ENCODE measurements at regions not wholly inside any gene's neighbourhood (a gene's known extent, or its start where the extent isn't known, plus 50 kb on each side); places are given as distances from the start of the nearest gene placed in this dataset.
"Not testable (repeated sequence)": the region's sequence is repeated elsewhere in the genome, so short reads cannot be mapped to it uniquely, and the experiment has no call there.

GRCh38 chr5:63555874-63556273 lies 406.4 kb downstream of the HTR1A start:
- DNase-seq (ENCODE audit: low read depth): no peak

GRCh38 chr5:63554191-63554590 lies 408.1 kb downstream of the HTR1A start:
- no peak for DNase-seq (ENCODE audit: low read depth)

GRCh38 chr5:63553073-63553472 lies 409.2 kb downstream of the HTR1A start:
- no peak for DNase-seq (ENCODE audit: low read depth)

DNA sequence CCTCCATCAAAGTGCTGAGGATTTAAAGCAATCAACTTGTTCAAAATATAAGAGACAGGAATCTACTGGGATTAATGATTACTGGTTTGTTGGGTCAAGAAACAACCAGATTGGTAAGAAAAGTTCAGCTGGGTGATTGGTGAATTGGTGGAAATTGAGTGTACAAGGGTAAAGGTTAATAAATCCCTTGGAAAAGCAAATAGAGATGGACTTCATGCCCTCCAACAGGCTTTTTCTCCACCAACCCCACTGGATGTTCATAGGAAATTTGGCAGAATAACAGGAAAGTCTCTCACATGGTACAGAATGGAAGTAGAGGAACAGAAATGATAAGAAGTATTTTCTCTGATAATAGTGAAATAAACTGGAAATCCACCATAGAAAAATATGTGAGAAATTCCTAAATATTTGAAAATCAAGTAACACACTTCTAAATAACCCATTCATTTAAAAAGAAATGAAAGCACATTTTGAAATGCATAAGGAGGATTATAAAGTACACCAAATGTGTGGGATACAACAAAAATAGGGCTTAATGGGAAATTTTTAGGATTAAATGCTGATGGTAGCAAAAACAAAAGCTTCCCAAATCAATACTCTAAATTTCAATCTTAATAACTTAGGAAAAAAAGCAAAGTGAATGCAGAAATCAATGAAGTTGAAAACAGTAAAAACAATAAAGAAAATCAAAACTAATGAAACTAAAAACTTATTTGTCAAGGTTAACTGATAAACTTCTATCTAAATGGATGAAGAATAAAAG lies 426.2 kb downstream of the HTR1A start:
- DNase-seq (ENCODE audit: low read depth): no peak

- DNase-seq (ENCODE audit: low read depth): no peak
These were observed 438.0 kb downstream of the HTR1A start for GRCh38 chr5:63524281-63524680.

GRCh38 chr5:63516006-63516405 lies 446.2 kb downstream of the HTR1A start:
- DNase-seq (ENCODE audit: low read depth): no peak

DNA sequence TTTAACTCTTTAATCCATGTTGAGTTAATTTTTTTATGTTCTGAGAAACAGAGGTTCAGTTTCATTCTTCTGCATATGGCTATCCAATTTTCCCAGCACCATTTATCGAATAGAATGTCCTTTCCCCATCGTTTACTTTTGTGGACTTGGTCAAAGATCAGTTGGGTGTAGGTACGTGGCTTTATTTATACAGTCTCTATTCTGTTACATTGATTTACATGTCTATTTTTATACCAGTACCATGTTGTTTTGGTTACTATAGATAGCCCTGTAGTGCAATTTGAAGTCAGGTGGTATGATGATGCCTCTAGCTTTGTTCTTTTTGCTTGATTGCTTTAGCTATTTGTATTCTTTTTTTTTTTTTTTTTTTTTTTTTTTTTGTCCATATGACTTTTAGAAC lies 462.0 kb downstream of the HTR1A start:
- no peak for DNase-seq (ENCODE audit: low read depth)

- no peak for DNase-seq (ENCODE audit: low read depth)
These were observed 467.0 kb downstream of the HTR1A start for GRCh38 chr5:63495225-63495624.

- no peak for DNase-seq (ENCODE audit: low read depth)
These were observed 478.9 kb downstream of the HTR1A start for GRCh38 chr5:63483338-63483737.

DNA sequence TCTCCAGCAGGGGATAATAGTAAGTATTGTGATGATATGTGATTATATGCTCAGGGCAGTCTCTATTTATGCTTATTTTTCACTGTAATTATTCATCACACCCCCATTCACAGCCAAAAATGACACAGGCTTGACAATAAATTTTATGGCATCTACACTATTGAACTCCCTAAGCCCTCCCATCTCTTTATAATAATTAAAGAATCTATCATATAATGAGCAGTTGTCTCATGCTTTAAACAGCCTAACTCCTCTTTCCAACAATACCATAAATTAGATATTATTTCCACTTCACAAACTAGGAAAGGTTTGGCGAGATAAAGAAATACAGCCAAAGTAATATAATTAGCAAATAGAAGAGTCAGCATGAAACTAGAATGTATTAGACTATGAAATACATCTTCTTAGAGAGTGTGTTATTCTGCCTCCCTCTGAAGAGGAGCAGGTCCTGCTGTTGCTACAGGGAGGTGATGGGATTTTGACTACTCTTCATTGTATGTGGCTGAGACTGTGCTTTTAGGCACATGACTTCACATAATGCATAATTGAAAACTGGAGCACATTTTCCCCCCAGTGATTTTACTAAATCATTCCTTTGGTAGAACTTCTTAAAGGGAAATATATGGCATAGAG lies 488.8 kb downstream of the HTR1A start:
- DNase-seq (ENCODE audit: low read depth): no peak

DNA sequence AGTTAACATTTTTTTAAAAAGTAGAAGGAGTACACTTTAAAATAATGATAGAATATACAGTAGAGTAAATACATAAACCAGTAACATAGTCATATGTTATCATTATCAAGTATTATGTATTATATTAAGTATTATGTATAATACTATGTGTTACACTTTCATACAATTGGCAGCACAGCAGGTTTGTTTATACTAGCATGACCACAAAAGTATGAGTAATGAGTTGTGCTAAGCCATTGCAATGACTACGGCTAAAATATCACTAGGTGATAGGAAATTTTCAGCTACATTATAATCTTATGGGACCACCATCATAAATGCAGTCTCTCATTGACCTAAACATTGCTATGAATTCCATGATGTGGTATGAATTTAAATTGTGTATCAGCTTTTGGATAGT lies 506.0 kb downstream of the HTR1A start:
- DNase-seq (ENCODE audit: low read depth): no peak

DNA sequence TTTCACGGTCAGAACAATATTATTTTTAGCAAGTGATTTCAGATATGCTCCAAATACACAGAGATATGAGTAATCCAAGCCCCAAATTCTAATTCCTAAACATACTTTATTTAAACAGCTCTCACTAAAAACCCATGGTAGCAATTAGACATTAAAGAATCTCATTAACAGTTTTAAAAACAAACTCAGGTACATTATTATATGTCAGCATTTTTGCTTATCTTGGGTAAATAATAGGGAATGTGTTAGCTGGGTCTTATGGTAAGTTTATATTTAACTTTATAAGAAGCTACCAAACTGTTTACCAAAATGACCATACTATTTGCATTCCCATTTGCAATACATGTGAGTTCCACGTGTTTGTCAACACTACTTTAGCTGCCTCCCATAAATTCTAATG lies 511.1 kb downstream of the HTR1A start:
- DNase-seq (ENCODE audit: low read depth): no peak

GRCh38 chr5:63439537-63439936 lies 522.7 kb downstream of the HTR1A start:
- no peak for DNase-seq (ENCODE audit: low read depth)

DNA sequence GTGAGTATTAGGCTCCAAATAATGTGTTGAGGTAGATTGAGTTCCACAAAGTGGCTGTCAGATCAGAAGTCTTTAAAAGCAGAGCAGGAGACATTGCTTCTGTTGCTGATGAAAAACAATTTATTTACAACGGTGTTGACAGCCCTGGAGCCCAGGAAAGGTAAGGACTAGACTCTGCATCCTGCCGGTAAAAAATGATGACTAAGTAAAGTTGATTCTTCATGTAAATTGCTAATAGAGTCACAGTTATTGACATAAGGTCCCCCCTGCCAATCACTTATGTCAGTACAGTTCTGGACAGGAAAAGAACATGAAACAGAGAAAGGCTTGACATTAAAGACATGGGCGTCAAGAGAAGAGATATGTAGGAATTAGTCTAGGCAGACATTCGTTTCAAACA lies 552.5 kb downstream of the HTR1A start:
- no peak for DNase-seq (ENCODE audit: low read depth)

DNA sequence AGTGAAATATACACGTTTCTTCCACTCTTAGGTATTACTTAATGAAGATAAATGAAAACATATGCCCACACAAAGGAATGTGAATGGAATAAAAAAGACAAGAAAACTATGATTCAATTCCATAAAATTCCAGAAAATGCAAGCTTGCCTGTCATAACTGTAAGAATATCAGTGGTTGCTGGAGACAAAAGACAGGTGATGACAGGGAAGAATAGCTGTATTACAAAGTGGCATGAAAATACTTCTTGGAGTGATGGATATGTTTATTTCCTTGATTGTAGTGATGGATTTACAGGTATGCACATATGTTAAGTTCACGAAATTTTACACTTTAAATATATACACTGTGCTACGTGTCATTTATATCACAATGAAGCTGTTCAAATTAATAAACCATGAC lies 553.3 kb downstream of the HTR1A start:
- no peak for DNase-seq (ENCODE audit: low read depth)

DNA sequence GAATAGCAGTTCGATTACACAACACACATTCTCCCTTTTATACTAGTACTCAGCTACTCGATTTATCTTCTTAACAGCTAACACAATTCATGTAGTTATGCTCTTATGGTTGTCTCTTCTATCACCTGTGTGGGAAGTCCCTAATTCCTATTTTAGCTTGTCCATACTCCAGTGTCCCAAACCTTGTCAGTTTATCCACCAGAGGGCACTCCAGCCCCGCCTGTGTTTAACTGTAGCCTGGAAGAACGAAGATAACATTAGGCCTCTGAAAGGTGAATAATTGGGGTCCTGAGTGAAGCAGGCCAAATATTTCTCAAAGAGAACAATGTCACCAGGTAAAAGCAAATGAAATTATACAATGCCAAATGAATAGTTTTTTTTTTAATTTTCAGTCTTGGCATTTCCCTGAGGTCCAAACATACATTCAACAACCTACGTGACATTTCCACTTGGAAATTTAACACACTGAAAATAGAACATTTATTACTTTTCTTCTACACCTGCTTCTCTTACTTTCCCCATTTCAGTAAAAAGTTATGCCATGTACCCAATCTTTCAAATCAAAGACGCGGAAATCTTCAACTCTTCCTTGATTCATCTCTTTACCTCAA lies 560.7 kb downstream of the HTR1A start:
- DNase-seq (ENCODE audit: low read depth): peak; percentile 16

DNA sequence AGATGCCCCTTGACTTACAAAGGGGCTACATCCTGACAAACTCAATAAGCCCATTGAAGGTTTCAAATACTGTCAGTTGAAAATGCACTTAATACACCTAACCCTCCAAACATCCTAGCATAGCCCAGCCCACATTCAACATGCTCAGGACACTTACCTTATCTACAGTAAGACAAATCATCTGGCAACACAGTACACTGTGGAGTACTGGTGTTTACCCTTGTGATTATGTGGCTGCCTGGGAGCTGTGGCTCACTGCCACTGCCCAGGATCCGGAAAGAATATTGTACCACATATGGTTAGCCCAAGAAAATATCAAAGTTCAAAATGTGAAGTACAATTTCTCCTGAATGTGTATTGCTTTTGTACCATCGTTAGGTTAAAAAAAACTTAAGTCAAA lies 562.2 kb downstream of the HTR1A start:
- no peak for DNase-seq (ENCODE audit: low read depth)

DNA sequence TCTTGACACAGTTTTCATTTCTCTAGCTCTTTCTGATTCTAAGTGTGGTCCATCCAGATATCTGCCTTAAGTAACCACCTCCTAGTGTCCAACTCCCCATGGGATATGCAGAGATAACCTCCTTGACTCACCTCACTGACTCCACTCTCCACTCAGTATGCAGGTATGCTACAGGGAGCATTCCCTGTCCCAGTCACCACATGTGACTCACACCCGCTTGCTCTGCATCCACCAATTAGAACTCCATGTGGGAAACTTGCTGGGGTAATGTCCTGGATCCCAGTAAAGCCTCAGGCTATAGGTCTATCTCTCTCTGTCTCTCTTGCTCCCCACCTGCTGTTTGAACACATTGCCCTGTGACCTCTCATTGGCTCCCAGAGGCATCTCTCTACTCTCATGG lies 563.9 kb downstream of the HTR1A start:
- DNase-seq (ENCODE audit: low read depth): no peak

DNA sequence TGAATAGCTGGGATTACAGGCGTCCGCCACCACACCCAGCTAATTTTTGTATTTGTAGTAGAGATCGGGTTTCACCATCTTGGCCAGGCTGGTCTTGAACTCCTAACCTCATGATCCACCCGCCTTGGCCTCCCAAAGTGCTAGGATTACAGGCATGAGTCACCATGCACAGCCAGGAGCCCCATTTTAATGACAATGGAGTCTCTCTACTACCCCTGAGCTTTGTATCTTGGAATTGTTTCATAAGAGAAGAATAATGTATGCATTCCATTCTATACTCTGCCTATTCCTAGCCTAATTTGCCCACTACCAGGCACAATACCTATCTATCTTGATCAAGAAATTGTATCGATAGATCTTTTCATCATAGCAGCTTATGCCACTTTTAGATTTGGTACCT lies 574.1 kb downstream of the HTR1A start:
- not testable (repeated sequence) for DNase-seq (ENCODE audit: low read depth)

DNA sequence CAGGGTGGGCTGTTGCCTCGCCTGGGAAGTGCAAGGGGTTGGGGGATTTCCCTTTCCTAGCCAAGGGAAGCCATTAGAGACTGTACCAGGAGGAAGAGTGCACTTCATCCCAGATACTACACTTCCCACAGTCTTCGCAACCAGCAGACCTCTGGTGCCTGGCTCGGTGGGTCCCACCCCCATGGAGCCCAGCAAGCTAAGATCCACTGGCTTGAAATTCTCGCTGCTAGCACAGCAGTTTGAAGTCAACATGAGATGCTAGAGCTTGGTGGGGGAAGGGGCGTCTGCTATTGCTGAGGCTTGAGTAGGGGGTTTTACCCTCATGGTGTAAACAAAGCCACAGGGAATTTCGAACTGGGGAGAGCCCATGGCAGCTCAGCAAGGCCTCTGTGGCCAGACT lies 586.4 kb downstream of the HTR1A start:
- no peak for DNase-seq (ENCODE audit: low read depth)

DNA sequence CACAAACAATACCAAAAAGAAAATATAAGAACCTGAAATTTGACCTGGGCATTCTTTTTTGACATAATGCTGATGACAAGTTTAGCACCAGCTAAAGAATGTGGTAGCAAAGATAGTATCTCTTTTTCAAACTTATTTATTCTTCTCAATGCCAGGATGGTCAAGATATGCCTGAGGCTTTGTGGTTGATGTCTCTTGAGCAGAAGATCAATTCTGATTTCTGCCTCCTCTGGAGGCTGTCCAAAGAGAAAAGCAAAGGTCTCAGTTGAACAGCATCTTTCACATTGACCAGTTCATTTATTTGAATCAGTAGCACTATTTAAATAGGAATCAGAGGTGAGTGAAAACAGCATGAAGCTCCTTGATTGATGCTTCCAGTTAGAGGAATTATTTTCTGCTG lies 588.2 kb downstream of the HTR1A start:
- DNase-seq (ENCODE audit: low read depth): no peak

DNA sequence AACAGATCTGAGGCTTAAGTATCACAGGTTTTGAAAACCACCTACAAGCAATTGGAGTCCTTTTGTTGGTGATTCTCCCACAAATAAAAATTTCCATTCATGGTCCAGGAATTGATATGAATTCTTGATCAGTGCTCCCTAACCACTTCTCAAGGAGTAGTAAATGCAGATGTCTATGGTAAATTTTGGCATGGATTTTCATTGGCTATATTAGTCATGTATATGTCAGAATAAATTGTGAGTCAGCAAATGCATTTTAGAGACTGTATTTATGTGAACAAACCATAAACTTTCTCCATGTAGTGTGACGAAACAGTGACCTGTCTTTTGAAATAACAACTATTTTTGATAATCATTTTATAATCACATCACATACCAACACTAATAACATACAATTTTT lies 611.1 kb downstream of the HTR1A start:
- DNase-seq (ENCODE audit: low read depth): no peak

GRCh38 chr5:63346451-63346850 lies 615.8 kb downstream of the HTR1A start:
- DNase-seq (ENCODE audit: low read depth): no peak

GRCh38 chr5:63341442-63341841 lies 620.8 kb downstream of the HTR1A start:
- DNase-seq (ENCODE audit: low read depth): no peak
